GM23338 (cell line): ENCODE measurements at regions not wholly inside any gene's neighbourhood (a gene's known extent, or its start where the extent isn't known, plus 50 kb on each side); places are given as distances from the start of the nearest gene placed in this dataset.

Experiments used
- ATAC-seq: fragments of 200-7000 bp; cut with Tn5 transposase; 3 replicates; pipeline ENCODE4 v1.9.1; 2020
- DNase-seq: peaks from one replicate; pipeline ENCODE4 v3.0.0-alpha.2; 2015; ENCODE audit warnings: low spot score
- H2AFZ ChIP-seq: fragments of 200-600 bp; sonication (generic); 2 replicates; pipeline ENCODE4 v1.8.0; 2016; ENCODE audit warnings: antibody characterized with exemption, mild to moderate bottlenecking, moderate library complexity
- H3F3A ChIP-seq: fragments of 200-600 bp; sonication (generic); replicated peaks from 2 replicates; pipeline ENCODE4 v1.8.0; 2017; ENCODE audit warnings: antibody characterized with exemption, mixed run types, low read depth
- H3K27ac ChIP-seq: fragments of 200-600 bp; sonication (generic); 2 replicates; pipeline ENCODE4 v1.6.1; 2016; ENCODE audit warnings: low read depth
- H3K27me3 ChIP-seq: fragments of 200-600 bp; sonication (generic); 2 replicates; pipeline ENCODE4 v1.8.0; 2016; ENCODE audit warnings: mild to moderate bottlenecking, mixed run types, moderate library complexity; ENCODE audit not compliant: insufficient read depth
- H3K36me3 ChIP-seq: fragments of 200-600 bp; sonication (generic); 2 replicates; pipeline ENCODE4 v1.8.0; 2016; ENCODE audit warnings: mild to moderate bottlenecking; ENCODE audit not compliant: insufficient read depth
- H3K4me1 ChIP-seq: fragments of 200-600 bp; sonication (generic); 2 replicates; pipeline ENCODE4 v1.8.0; 2016; ENCODE audit warnings: mild to moderate bottlenecking, moderate library complexity; ENCODE audit not compliant: insufficient read depth
- H3K4me2 ChIP-seq: fragments of 200-600 bp; sonication (generic); 2 replicates; pipeline ENCODE4 v1.7.1; 2017; ENCODE audit warnings: mixed run types
- H3K4me3 ChIP-seq: fragments of 200-600 bp; sonication (generic); 2 replicates; pipeline ENCODE4 v1.6.1; 2016; ENCODE audit warnings: mixed run types
- H3K79me2 ChIP-seq: fragments of 200-600 bp; sonication (generic); replicated peaks from 2 replicates; pipeline ENCODE4 v1.8.0; 2017; ENCODE audit warnings: mild to moderate bottlenecking; ENCODE audit not compliant: insufficient read depth
- H3K9me2 ChIP-seq: fragments of 200-600 bp; sonication (generic); 2 replicates; pipeline ENCODE4 v1.8.0; 2017; ENCODE audit not compliant: insufficient read depth
- H4K20me1 ChIP-seq: fragments of 200-600 bp; sonication (generic); replicated peaks from 2 replicates; pipeline ENCODE4 v1.8.0; 2017; ENCODE audit warnings: mild to moderate bottlenecking; ENCODE audit not compliant: insufficient read depth
- H3K27ac Mint-ChIP-seq: 2 replicates; pipeline ENCODE4 v1.8.0; 2020; ENCODE audit warnings: inconsistent platforms, mild to moderate bottlenecking, moderate library complexity, mixed read lengths
- H3K27me3 Mint-ChIP-seq: 3 replicates; pipeline ENCODE4 v1.8.0; 2022; ENCODE audit warnings: low read depth, mild to moderate bottlenecking, moderate library complexity, mixed read lengths, inconsistent platforms; ENCODE audit not compliant: insufficient read depth, poor library complexity
- H3K36me3 Mint-ChIP-seq: 3 replicates; pipeline ENCODE4 v1.8.0; 2021; ENCODE audit warnings: low read depth, mild to moderate bottlenecking, inconsistent platforms, moderate library complexity, mixed read lengths
- H3K4me1 Mint-ChIP-seq: 3 replicates; pipeline ENCODE4 v1.8.0; 2020; ENCODE audit warnings: mild to moderate bottlenecking, inconsistent platforms, mixed read lengths
- H3K4me3 Mint-ChIP-seq: 3 replicates; pipeline ENCODE4 v1.8.0; 2021; ENCODE audit warnings: moderate library complexity, mild to moderate bottlenecking, inconsistent platforms, mixed read lengths
- H3K9me3 Mint-ChIP-seq: 3 replicates; pipeline ENCODE4 v1.8.0; 2020; ENCODE audit warnings: moderate library complexity, mild to moderate bottlenecking, inconsistent platforms, mixed read lengths
- CREB1 ChIP-seq: fragments of 250-450 bp; sonication (Bioruptor Pico); IDR thresholded peaks from 2 replicates; pipeline ENCODE4 v1.5.0; 2020; ENCODE audit warnings: low read depth, mild to moderate bottlenecking, moderate library complexity
- EZH2 ChIP-seq: fragments of 200-600 bp; sonication (generic); IDR thresholded peaks from one replicate; pipeline ENCODE4 v1.8.0; 2017; ENCODE audit warnings: antibody characterized with exemption, mild to moderate bottlenecking, low read depth; ENCODE audit not compliant: unreplicated experiment
- EZH2phosphoT487 ChIP-seq: fragments of 200-600 bp; sonication (generic); IDR thresholded peaks from one replicate; pipeline ENCODE4 v1.8.1; 2018; ENCODE audit warnings: antibody characterized with exemption; ENCODE audit not compliant: unreplicated experiment
- JUNB ChIP-seq: IDR thresholded peaks from one replicate; pipeline ENCODE4 v1.6.1; 2016; ENCODE audit warnings: antibody characterized with exemption; ENCODE audit not compliant: unreplicated experiment
- ZNF114 ChIP-seq: fragments of 250-450 bp; sonication (Bioruptor Pico); IDR thresholded peaks from 2 replicates; pipeline ENCODE4 v1.5.0; 2020; ENCODE audit warnings: mild to moderate bottlenecking, moderate library complexity
- TF ChIP-seq, protein P1 (sequence below), 2 experiments: fragments of 200-600 bp in 1 of 2; sonication (generic) in 1 of 2; conservative IDR thresholded peaks; 2 replicates each; pipeline versions ENCODE4 v1.5.1 to v1.6.1; 2016 to 2017; ENCODE audit warnings: antibody characterized with exemption in 2 of 2, low read depth in 2 of 2, mild to moderate bottlenecking in 2 of 2, moderate library complexity in 1 of 2
- TF ChIP-seq, protein P2 (sequence below): fragments of 250-450 bp; sonication (Bioruptor Pico); IDR thresholded peaks from 2 replicates; pipeline ENCODE4 v1.5.0; 2020; ENCODE audit warnings: mild to moderate bottlenecking, moderate library complexity

DNA sequence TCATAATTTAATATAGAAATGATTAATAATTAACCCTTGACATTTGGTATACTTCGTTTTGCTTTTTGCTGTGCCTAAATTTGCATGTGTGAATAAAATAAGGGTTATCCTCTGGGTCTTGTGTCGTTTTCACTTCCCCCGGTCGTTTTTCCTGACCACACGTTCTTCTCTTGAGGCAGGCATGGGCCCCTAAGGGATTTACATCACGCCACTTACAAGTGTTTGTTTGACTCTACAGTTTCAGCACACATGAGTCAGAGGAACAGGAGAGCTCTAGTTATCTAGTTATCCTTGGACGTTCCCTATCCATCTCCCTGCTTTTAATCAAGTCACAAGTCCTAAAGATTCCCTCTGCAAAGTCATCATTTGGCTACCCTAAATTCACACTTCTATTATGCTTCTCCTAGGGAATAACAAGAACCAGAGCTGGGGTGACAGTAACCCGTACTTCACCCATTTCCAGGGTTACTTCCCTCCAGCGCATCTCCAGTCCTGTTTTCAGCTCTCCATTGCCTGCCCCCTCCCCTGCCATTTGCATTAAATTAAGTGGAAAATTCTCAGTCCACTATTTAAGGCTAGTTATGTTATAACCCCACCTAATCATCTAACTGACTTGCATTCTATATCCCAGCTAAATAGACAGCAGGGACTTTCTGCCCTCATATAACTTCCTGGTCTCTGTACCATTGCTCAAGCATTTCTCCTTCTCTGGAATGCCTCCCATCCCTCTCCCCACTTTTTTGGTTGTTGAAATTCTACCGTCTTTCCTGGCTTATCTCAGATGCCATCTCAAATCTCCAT lies 206.9 kb downstream of the PTEN start:
- Mint-ChIP-seq H3K4me1 (no peaks in the 10 kb centered on the region), H3K27ac (no peak overlapping the region), H3K9me3 (no peaks in the 10 kb centered on the region; the same call in 2 of the 3 replicates), H3K27me3 (peaks cover 2% of the 10 kb centered on the region), H3K36me3 (no peaks in the 10 kb centered on the region; the same call in 2 of the 3 replicates), H3K4me3 (no peak overlapping the region)
- Histone ChIP-seq H3K79me2 (no peaks in the 10 kb centered on the region), H3K36me3 (no peaks in the 10 kb centered on the region), H3K4me2 (no peak overlapping the region), H2AFZ (no peak overlapping the region), H3K4me1 (no peaks in the 10 kb centered on the region), H3K27ac (no peak overlapping the region), H3K9me2 (peaks cover 19% of the 10 kb centered on the region), H3K27me3 (no peaks in the 10 kb centered on the region), H3F3A (no peaks in the 10 kb centered on the region), H4K20me1 (no peaks in the 10 kb centered on the region), H3K4me3 (no peak overlapping the region)
- no peak for DNase-seq
- no peak for ATAC-seq
- TF ChIP-seq JUNB: no peak
- TF ChIP-seq, protein P1, sequence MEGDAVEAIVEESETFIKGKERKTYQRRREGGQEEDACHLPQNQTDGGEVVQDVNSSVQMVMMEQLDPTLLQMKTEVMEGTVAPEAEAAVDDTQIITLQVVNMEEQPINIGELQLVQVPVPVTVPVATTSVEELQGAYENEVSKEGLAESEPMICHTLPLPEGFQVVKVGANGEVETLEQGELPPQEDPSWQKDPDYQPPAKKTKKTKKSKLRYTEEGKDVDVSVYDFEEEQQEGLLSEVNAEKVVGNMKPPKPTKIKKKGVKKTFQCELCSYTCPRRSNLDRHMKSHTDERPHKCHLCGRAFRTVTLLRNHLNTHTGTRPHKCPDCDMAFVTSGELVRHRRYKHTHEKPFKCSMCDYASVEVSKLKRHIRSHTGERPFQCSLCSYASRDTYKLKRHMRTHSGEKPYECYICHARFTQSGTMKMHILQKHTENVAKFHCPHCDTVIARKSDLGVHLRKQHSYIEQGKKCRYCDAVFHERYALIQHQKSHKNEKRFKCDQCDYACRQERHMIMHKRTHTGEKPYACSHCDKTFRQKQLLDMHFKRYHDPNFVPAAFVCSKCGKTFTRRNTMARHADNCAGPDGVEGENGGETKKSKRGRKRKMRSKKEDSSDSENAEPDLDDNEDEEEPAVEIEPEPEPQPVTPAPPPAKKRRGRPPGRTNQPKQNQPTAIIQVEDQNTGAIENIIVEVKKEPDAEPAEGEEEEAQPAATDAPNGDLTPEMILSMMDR (conservative IDR thresholded peaks at IDR 0.05; ENCODE audit: low read depth in 2 of 2): no peak
- TF ChIP-seq ZNF114: no peak

DNA sequence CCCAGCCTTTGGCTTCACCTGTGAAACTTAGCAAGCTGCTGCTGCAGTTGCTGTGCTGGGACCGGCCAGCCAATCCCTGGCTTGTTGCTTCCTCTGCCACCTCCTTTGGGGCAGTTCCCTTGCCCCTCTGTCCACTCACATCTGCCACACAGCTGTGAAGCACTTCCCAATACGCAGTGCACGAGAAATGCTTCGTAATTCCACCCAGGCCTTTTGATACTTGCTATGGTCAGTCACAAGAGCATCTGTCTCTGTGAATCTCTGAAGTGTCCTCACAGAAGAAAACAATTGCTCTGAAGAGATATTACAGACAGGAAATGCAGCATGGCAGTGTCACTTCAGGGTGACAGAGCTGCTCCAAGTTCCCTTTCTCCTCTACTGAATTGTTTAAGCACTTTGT lies 208.5 kb downstream of the PTEN start:
- Mint-ChIP-seq H3K4me3 (no peak overlapping the region), H3K36me3 (no peaks in the 10 kb centered on the region; the same call in 2 of the 3 replicates)

More for the DNA sequence above, 208.5 kb downstream of the PTEN start:
- Histone ChIP-seq H2AFZ (peak overlapping the region; percentile 80), H3K79me2 (no peaks in the 10 kb centered on the region), H3K27me3 (no peaks in the 10 kb centered on the region), H3K4me1 (no peaks in the 10 kb centered on the region), H3K9me2 (peaks cover 19% of the 10 kb centered on the region), H4K20me1 (no peaks in the 10 kb centered on the region), H3K4me3 (no peak overlapping the region), H3K4me2 (no peak overlapping the region), H3F3A (no peaks in the 10 kb centered on the region), H3K36me3 (no peaks in the 10 kb centered on the region), H3K27ac (no peak overlapping the region)
- TF ChIP-seq EZH2phosphoT487 (no peak), EZH2 (no peak), CREB1 (CRISPR knock-in tag) (no peak)
- TF ChIP-seq, protein P1 (conservative IDR thresholded peaks at IDR 0.05; ENCODE audit: low read depth in 2 of 2): no peak
- TF ChIP-seq, protein P2, sequence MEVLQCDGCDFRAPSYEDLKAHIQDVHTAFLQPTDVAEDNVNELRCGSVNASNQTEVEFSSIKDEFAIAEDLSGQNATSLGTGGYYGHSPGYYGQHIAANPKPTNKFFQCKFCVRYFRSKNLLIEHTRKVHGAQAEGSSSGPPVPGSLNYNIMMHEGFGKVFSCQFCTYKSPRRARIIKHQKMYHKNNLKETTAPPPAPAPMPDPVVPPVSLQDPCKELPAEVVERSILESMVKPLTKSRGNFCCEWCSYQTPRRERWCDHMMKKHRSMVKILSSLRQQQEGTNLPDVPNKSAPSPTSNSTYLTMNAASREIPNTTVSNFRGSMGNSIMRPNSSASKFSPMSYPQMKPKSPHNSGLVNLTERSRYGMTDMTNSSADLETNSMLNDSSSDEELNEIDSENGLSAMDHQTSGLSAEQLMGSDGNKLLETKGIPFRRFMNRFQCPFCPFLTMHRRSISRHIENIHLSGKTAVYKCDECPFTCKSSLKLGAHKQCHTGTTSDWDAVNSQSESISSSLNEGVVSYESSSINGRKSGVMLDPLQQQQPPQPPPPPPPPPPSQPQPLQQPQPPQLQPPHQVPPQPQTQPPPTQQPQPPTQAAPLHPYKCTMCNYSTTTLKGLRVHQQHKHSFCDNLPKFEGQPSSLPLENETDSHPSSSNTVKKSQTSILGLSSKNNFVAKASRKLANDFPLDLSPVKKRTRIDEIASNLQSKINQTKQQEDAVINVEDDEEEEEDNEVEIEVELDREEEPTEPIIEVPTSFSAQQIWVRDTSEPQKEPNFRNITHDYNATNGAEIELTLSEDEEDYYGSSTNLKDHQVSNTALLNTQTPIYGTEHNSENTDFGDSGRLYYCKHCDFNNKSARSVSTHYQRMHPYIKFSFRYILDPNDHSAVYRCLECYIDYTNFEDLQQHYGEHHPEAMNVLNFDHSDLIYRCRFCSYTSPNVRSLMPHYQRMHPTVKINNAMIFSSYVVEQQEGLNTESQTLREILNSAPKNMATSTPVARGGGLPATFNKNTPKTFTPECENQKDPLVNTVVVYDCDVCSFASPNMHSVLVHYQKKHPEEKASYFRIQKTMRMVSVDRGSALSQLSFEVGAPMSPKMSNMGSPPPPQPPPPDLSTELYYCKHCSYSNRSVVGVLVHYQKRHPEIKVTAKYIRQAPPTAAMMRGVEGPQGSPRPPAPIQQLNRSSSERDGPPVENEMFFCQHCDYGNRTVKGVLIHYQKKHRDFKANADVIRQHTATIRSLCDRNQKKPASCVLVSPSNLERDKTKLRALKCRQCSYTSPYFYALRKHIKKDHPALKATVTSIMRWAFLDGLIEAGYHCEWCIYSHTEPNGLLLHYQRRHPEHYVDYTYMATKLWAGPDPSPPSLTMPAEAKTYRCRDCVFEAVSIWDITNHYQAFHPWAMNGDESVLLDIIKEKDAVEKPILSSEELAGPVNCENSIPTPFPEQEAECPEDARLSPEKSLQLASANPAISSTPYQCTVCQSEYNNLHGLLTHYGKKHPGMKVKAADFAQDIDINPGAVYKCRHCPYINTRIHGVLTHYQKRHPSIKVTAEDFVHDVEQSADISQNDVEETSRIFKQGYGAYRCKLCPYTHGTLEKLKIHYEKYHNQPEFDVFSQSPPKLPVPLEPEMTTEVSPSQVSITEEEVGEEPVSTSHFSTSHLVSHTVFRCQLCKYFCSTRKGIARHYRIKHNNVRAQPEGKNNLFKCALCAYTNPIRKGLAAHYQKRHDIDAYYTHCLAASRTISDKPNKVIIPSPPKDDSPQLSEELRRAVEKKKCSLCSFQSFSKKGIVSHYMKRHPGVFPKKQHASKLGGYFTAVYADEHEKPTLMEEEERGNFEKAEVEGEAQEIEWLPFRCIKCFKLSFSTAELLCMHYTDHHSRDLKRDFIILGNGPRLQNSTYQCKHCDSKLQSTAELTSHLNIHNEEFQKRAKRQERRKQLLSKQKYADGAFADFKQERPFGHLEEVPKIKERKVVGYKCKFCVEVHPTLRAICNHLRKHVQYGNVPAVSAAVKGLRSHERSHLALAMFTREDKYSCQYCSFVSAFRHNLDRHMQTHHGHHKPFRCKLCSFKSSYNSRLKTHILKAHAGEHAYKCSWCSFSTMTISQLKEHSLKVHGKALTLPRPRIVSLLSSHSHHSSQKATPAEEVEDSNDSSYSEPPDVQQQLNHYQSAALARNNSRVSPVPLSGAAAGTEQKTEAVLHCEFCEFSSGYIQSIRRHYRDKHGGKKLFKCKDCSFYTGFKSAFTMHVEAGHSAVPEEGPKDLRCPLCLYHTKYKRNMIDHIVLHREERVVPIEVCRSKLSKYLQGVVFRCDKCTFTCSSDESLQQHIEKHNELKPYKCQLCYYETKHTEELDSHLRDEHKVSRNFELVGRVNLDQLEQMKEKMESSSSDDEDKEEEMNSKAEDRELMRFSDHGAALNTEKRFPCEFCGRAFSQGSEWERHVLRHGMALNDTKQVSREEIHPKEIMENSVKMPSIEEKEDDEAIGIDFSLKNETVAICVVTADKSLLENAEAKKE (CRISPR knock-in tag): no peak
- H3K27me3 Mint-ChIP-seq: peaks cover 2% of the 10 kb centered on the region
- no peak for DNase-seq
- peak overlapping the region; percentile 5; the same call in 1 of the 2 replicates for H3K27ac Mint-ChIP-seq
- no peak for ATAC-seq
- no peaks in the 10 kb centered on the region; the same call in 2 of the 3 replicates for H3K9me3 Mint-ChIP-seq
- H3K4me1 Mint-ChIP-seq: no peaks in the 10 kb centered on the region
